RKO (cell line): ENCODE measurements at regions not wholly inside any gene's neighbourhood (a gene's known extent, or its start where the extent isn't known, plus 50 kb on each side); places are given as distances from the start of the nearest gene placed in this dataset.

Source experiments
- DNase-seq: peaks from one replicate; pipeline ENCODE4 v3.0.0-alpha.2; 2016; ENCODE audit warnings: low spot score

GRCh38 chr10:9766762-9767161 lies 1250.9 kb upstream of the CELF2 start:
- no peak for DNase-seq

DNA sequence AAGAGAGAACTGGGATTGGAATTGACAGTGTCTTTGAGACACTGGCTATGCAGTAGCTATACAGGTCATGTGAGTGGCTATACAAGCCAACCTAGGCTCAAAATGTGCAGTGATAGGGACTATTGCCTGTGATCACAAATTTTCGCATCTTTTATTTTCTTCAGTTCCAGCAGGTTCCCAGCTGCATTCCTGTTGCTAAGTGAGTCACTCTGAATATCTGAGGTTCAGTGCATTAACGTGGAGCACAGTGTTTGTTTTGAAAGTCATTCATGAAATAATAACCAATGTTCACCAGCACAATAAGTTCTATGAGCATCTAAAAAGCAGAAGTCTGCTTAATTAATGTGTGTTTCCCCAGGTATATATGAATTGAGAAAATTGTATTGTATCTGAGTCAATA lies 1236.0 kb upstream of the CELF2 start:
- DNase-seq: no peak

- DNase-seq: peak; percentile 64
Observed at GRCh38 chr10:9786101-9786500, 1231.6 kb upstream of the CELF2 start.

GRCh38 chr10:9786576-9786975 lies 1231.1 kb upstream of the CELF2 start:
- DNase-seq: peak; percentile 49

DNA sequence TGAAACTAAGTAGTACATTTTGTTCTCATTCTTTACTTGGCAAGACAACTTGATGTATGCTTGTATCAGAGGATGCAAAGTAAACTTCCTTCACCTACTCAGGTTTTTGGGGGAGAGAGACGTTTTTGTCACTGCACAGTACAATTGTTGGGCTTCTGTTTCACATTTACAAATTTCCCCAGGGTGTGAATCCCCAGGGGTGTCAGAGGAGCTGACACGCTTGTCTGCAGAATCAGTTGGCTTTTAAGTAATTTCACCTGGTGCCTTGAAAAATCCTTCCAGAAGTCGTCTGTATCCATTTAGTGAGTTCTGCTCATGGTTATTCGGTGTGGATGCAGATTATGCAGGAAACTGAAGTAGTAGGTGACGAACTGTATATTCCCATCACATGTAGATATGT lies 1227.7 kb upstream of the CELF2 start:
- no peak for DNase-seq

DNA sequence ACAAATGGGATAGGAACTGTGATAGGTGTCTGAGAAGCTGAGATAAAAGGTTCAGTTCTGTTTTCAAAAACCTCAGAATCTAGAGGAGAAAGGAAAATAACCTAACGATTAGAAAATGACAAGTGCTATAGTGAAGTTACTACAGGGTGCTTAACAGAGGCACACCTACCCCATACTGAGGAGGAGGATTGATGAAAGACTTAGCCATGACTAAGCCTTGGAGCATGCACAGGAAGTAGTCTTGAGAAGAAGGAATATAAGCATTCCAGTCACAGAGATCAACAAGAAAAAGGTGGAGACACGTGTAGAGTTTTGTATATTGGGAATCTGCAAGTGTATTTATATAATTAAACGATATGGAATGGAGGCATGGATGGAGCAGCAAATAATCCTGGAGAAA lies 1225.5 kb upstream of the CELF2 start:
- no peak for DNase-seq

- no peak for DNase-seq
Observed at GRCh38 chr10:9796564-9796963, 1221.1 kb upstream of the CELF2 start.

DNA sequence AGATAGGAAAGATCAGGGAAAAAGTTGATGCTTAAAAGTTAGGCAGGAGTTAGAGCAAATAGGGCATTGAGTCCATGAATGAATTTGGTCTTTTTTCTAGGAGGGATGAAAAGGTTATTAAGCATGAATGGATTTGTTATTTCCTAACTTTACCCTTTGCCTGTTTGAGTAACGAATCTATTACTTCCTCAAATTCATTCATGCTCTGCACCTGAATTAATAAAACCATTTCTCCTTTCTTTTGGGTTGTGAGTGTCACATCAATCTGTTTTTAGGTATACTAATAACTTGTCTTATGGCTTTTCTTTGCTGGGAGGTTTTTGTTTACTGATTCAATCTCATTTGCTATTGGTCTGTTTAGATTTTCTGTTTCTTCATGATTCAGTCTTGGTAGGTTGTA lies 1217.7 kb upstream of the CELF2 start:
- no peak for DNase-seq

- no peak for DNase-seq
Observed at GRCh38 chr10:9800571-9800970, 1217.1 kb upstream of the CELF2 start.

DNA sequence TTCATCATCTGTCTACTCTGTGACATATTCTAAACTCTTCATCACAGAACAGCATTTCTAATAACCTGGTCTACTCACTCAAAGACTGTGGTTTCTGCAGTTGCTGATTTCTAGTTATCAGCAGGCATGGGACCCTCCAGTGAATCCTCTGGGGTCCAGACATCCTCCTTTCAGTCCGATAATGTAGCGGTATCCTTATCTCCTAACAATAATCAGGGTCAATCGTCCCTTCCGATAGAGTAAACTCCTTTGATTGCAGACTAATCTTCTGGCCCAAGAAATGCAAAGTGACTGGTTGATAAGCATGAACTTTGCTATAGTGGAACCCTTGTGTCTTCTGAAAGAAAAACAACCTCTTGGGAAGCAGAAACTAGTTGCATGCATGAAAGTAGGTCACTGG lies 1209.8 kb upstream of the CELF2 start:
- DNase-seq: no peak

DNA sequence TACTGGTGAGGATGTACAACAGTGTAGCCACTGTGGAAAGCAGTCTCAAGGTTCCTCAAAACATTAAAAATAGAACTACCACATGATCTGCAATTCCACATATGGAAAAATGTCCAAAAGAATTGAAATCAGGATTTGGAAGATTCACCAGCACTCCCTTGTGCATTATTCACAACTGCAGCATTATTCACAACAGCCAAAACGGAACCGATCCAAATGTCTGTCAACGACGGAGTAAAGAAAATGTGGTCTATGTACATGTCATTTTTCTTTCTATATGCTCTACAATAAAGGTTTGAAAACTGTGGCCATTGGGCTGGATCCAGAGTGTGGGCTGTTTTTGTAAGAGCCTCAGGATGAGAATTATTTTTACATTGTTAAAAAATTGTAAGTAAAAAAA lies 1206.1 kb upstream of the CELF2 start:
- DNase-seq: no peak

- DNase-seq: peak; percentile 16
Observed at GRCh38 chr10:9814285-9814864, 1203.3 kb upstream of the CELF2 start.

GRCh38 chr10:9819756-9820494 lies 1197.7 kb upstream of the CELF2 start:
- DNase-seq: no peak

- peak; percentile 2 for DNase-seq
Observed at GRCh38 chr10:9823268-9823930, 1194.3 kb upstream of the CELF2 start.

DNA sequence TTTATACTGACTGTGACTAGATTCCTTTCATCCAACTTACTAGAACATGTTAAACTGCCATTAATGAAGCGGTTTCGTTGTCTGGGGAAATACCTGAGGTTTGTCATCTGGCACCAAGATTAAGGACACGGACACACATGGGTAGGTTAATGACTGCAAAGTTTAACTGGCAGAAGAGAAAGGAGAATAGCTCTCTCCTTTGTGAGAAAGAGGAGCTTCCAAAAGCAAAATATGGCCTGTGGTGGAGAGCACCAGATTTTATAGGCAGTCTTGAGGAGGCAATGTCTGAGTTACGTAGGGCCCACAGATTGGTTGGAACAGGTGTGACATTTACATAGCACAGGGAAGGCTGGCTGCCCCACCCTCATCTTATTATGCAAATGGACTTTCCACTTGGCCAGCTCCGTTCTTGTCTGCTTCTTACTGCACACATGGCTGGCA lies 1193.0 kb upstream of the CELF2 start:
- no peak for DNase-seq

- no peak for DNase-seq
Observed at GRCh38 chr10:9825491-9826018, 1192.1 kb upstream of the CELF2 start.

DNA sequence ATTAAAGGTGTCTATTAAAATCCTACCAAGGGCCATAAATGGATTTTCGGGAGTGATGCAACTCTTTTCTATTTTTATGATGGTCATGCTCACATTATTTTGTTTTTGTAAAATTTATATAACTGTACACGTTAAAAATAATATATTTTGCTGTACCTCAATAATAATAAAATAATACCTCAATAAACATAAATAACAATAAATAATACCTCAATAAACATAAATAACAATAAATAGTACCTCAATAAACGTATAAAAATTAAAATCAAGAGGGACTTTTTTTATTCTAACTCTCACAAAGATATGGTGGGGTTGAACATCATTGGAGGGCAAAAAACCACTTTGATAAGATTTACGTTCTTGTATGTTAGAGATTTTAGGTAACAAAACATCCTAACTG lies 1189.6 kb upstream of the CELF2 start:
- no peak for DNase-seq

- no peak for DNase-seq
Observed at GRCh38 chr10:9833942-9834341, 1183.7 kb upstream of the CELF2 start.

DNA sequence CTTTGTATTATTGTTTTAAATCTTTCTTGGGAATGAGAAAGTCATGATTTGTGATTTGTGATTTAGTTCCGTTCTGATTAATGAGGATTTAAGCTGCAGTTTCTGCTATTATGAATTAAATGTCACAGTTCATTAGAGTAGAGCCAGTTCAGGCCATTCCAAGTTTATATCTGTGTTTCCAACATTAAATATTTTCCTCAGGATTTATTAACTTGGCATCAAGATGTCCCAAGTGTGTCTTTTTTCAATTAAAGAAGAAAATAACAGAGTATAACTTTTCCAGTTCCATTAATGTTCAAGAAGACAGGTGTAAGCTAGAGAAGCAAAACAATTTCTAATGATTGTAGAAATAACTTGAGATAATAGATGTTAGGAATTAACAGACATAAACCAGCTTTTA lies 1183.2 kb upstream of the CELF2 start:
- no peak for DNase-seq

DNA sequence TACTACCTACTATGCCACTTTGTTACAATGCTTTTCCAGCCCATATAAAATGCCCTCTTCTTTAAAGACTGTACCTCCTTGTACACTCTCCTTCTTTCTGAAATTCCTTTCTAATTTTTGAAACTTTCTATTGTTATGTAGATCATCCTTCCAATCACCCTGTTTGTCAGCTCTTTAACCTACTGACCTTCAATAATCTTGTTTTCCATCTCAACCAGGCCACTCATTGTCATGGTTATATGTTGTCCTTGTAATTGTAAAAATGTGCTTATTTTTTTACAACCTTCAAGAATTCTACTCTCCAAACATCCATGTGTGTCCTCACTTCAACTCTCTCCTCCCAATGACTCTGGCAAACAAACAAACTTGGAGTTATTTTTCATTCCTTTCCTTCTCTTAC lies 1172.6 kb upstream of the CELF2 start:
- no peak for DNase-seq

- DNase-seq: no peak
Observed at GRCh38 chr10:9848278-9848677, 1169.4 kb upstream of the CELF2 start.

- no peak for DNase-seq
Observed at GRCh38 chr10:9848981-9849380, 1168.7 kb upstream of the CELF2 start.

- DNase-seq: no peak
Observed at GRCh38 chr10:9850415-9850814, 1167.3 kb upstream of the CELF2 start.
